ENCODE measurements at regions not wholly inside any gene's neighbourhood (a gene's known extent, or its start where the extent isn't known, plus 50 kb on each side); places are given as distances from the start of the nearest gene placed in this dataset.

DNA sequence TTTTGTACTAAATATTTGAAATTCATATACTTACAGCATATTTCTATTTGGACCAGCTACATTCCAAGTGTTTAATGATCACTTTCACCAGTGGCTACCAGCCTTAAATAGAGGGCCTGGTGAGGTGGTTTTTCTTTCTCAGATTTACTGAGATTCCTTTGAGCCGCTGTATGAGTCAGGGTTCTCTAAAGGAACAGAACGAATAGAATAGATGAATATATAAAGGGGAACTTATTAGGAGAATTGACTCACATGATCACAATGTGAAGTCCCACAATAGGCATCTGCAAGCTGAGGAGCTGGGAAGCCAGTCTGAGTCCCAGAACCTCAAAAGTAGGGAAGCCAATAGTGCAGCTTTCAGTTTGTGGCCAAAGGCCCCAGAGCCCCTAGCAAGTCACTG, 146.2 kb upstream of the TLL1 start:
- Mint-ChIP-seq H3K4me3 (no peak overlapping the region), H3K9me3 (no peaks in the 10 kb centered on the region), H3K36me3 (ENCODE audit: low read depth) (no peaks in the 10 kb centered on the region), H3K27me3 (ENCODE audit: low read depth) (no peaks in the 10 kb centered on the region), H3K4me1 (ENCODE audit: low read depth) (no peaks in the 10 kb centered on the region), H3K27ac (no peak overlapping the region)
- no peak for DNase-seq (ENCODE audit: low spot score)

DNA sequence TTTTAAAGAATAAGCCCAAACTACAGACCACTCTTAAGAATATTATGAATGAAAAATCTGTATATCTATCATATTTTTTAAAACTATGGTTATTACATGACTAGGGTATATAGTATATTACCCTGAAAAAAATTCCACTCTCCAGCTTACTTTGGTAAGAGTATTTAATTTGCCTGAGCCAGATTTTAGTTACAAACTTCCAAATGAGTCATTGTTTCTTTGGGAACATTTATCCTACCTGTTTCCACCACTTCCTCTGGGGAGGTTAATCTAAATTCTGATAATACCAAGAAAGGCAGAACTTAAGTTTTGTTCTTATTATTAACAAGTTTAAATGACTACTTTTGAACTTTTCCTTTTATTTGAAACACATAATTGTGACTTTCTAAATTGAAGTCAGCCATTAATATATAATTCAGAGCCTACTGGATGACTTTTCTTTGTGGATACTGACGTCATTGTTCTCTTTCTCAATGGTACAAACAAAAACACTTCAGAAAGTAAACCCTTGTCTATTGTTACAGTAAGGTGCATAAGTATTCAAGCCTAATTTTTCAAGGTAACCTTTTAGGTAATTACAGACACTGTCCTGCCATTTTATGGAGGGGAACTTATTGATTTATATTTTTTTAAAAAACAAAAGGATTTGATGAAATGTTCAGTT, 135.6 kb upstream of the TLL1 start:
- H3K4me1 Mint-ChIP-seq (ENCODE audit: low read depth) = no peaks in the 10 kb centered on the region
- H3K27ac Mint-ChIP-seq = no peak overlapping the region
- no peaks in the 10 kb centered on the region for H3K36me3 Mint-ChIP-seq (ENCODE audit: low read depth)
- H3K27me3 Mint-ChIP-seq (ENCODE audit: low read depth) = no peaks in the 10 kb centered on the region
- no peak for DNase-seq (ENCODE audit: low spot score)
- H3K9me3 Mint-ChIP-seq = no peaks in the 10 kb centered on the region
- no peak overlapping the region for H3K4me3 Mint-ChIP-seq

GRCh38 chr4:165738571-165738970, 134.5 kb upstream of the TLL1 start:
- DNase-seq (ENCODE audit: low spot score) = no peak
- Mint-ChIP-seq H3K4me3 (no peak overlapping the region), H3K27ac (no peak overlapping the region), H3K27me3 (ENCODE audit: low read depth) (no peaks in the 10 kb centered on the region), H3K4me1 (ENCODE audit: low read depth) (no peaks in the 10 kb centered on the region), H3K36me3 (ENCODE audit: low read depth) (no peaks in the 10 kb centered on the region), H3K9me3 (no peaks in the 10 kb centered on the region)

DNA sequence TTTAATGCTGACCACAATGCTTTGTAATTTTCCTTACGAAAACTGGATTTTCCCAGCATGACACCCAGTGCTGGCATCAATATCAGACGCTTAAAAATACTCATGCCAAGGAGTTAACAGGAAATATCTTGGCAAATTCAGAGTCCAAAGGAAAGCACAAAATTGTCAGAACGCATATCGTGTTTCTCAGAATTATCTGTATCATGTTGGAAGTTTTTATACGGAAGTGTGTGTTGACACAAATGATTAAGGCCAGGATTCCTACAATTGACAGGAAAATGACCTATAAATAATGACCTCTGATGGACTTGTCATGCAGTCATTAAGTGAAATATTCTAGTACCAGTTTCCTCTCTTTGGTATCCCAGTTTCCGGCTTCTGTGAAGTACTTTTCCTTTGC, 132.1 kb upstream of the TLL1 start:
- Mint-ChIP-seq H3K27me3 (ENCODE audit: low read depth) (no peaks in the 10 kb centered on the region), H3K36me3 (ENCODE audit: low read depth) (no peaks in the 10 kb centered on the region), H3K4me3 (no peak overlapping the region), H3K9me3 (no peaks in the 10 kb centered on the region), H3K27ac (no peak overlapping the region), H3K4me1 (ENCODE audit: low read depth) (no peaks in the 10 kb centered on the region)
- DNase-seq (ENCODE audit: low spot score) = no peak

- H3K27me3 Mint-ChIP-seq (ENCODE audit: low read depth) = no peaks in the 10 kb centered on the region
- no peak for DNase-seq (ENCODE audit: low spot score)
- H3K4me1 Mint-ChIP-seq (ENCODE audit: low read depth) = no peaks in the 10 kb centered on the region
- no peaks in the 10 kb centered on the region for H3K9me3 Mint-ChIP-seq
- no peaks in the 10 kb centered on the region for H3K36me3 Mint-ChIP-seq (ENCODE audit: low read depth)
- H3K27ac Mint-ChIP-seq = no peak overlapping the region
- H3K4me3 Mint-ChIP-seq = no peak overlapping the region
Observed at GRCh38 chr4:165743422-165743821, 129.6 kb upstream of the TLL1 start.

DNA sequence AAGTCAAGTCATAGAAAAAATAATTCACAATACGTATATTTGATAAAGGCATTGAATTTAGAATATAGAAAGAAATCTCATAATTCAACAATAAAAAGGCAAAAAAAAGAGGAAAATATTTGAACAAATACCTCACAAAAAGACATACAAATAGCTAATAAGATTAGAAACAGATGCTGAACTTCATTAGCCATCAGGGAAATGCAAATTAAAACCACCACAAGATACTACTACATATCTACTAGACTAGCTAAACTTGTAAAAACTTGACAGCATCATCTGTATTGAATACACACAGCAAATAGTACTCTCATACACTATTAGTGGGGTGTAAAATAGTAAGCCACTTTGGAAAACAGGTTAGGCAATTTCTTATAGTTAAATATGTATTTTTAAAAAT, 128.7 kb upstream of the TLL1 start:
- Mint-ChIP-seq H3K27me3 (ENCODE audit: low read depth) (no peaks in the 10 kb centered on the region), H3K27ac (no peak overlapping the region), H3K9me3 (no peaks in the 10 kb centered on the region), H3K4me3 (no peak overlapping the region), H3K36me3 (ENCODE audit: low read depth) (no peaks in the 10 kb centered on the region), H3K4me1 (ENCODE audit: low read depth) (no peaks in the 10 kb centered on the region)
- no peak for DNase-seq (ENCODE audit: low spot score)

- Mint-ChIP-seq H3K9me3 (no peaks in the 10 kb centered on the region), H3K27ac (no peak overlapping the region), H3K27me3 (ENCODE audit: low read depth) (no peaks in the 10 kb centered on the region), H3K4me1 (ENCODE audit: low read depth) (no peaks in the 10 kb centered on the region), H3K36me3 (ENCODE audit: low read depth) (no peaks in the 10 kb centered on the region), H3K4me3 (no peak overlapping the region)
- no peak for DNase-seq (ENCODE audit: low spot score)
Observed at GRCh38 chr4:165748321-165748720, 124.7 kb upstream of the TLL1 start.

DNA sequence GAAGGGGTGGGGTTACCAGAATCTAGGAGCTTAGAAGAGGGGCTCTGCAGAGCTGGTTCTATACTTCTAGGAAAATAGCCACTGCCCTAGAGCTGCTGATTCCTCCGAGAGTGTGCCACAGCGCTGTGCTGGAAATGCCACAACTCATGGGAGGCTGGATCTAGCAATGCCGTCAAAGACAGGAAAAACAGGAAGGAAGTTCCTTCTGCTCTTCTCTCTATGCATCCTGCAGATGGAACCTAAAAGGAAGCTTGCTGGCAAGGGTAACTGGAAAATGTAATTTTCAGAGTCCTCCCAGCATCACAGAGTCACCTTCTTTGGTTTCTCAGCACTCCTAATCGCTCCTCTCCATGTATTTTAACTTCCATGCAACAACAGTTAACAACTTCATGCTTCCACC, 121.2 kb upstream of the TLL1 start:
- Mint-ChIP-seq H3K27ac (no peak overlapping the region), H3K9me3 (no peaks in the 10 kb centered on the region), H3K36me3 (ENCODE audit: low read depth) (no peaks in the 10 kb centered on the region), H3K4me3 (no peak overlapping the region), H3K27me3 (ENCODE audit: low read depth) (no peaks in the 10 kb centered on the region), H3K4me1 (ENCODE audit: low read depth) (no peaks in the 10 kb centered on the region)
- DNase-seq (ENCODE audit: low spot score) = no peak

GRCh38 chr4:165754664-165755063, 118.4 kb upstream of the TLL1 start:
- Mint-ChIP-seq H3K4me3 (no peak overlapping the region), H3K27me3 (ENCODE audit: low read depth) (no peaks in the 10 kb centered on the region), H3K27ac (no peak overlapping the region), H3K36me3 (ENCODE audit: low read depth) (no peaks in the 10 kb centered on the region), H3K4me1 (ENCODE audit: low read depth) (no peaks in the 10 kb centered on the region), H3K9me3 (no peaks in the 10 kb centered on the region)
- no peak for DNase-seq (ENCODE audit: low spot score)

DNA sequence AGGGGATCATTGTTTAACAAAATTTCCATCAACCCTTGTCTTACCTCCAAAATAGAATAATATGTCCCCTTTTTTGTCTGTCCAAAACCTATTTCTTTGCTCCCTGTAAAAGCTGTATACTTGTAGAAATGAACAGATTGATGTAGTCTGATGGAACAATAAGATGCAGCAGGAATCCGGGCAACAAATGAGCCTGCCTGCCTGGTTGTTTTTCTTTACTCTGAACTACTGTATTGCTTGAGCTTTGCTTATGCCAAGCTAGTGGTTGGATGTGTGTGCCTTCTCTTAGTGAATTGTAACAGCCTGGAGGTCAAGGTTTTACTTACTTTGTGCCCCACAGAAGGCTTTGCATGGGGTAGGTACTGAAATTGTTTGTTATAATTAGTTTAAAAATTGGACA, 116.2 kb upstream of the TLL1 start:
- no peaks in the 10 kb centered on the region for H3K4me1 Mint-ChIP-seq (ENCODE audit: low read depth)
- H3K9me3 Mint-ChIP-seq = no peaks in the 10 kb centered on the region
- H3K27me3 Mint-ChIP-seq (ENCODE audit: low read depth) = no peaks in the 10 kb centered on the region
- H3K4me3 Mint-ChIP-seq = no peak overlapping the region
- H3K27ac Mint-ChIP-seq = no peak overlapping the region
- H3K36me3 Mint-ChIP-seq (ENCODE audit: low read depth) = no peaks in the 10 kb centered on the region
- DNase-seq (ENCODE audit: low spot score) = no peak

DNA sequence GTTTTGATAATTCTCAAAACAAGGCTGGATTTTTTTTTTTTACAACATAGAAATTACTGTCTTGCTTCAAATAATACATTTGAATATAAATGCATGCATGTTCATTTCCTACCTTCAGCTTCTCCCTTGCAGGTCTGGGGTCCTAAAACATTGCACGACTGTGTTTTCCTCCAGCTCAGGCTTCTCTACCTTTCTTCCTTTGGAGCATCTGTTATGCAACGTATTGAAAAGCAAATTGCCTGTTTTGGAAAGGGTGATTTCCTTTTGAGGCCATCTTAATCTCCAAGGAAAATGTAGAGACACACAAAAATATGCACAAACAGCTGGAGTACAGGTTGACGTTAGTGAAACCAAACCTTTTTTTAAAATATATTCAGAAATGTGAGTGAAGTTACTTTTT, 115.6 kb upstream of the TLL1 start:
- Mint-ChIP-seq H3K4me3 (no peak overlapping the region), H3K4me1 (ENCODE audit: low read depth) (no peaks in the 10 kb centered on the region), H3K9me3 (no peaks in the 10 kb centered on the region), H3K27ac (no peak overlapping the region), H3K36me3 (ENCODE audit: low read depth) (no peaks in the 10 kb centered on the region), H3K27me3 (ENCODE audit: low read depth) (no peaks in the 10 kb centered on the region)
- no peak for DNase-seq (ENCODE audit: low spot score)

DNA sequence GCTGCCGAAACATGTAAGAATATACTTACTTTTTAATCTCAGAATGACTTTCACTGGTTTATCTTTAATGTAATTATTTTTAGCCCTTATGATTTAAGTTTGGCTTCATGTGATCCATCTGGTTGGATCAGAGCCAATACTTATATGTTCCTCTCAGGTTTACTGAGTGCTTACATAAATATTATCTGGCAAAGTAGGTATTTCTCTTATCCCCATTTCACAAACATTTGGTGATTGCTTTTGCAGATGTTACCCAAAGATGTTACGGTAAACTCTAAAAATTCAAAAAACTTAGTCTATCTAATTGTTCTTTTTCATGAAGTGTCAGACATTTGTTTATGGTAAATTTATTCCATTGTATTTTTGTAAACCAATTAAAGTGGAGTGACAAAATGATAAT, 115.0 kb upstream of the TLL1 start:
- DNase-seq (ENCODE audit: low spot score) = no peak
- Mint-ChIP-seq H3K27ac (no peak overlapping the region), H3K27me3 (ENCODE audit: low read depth) (no peaks in the 10 kb centered on the region), H3K36me3 (ENCODE audit: low read depth) (no peaks in the 10 kb centered on the region), H3K4me1 (ENCODE audit: low read depth) (no peaks in the 10 kb centered on the region), H3K4me3 (no peak overlapping the region), H3K9me3 (no peaks in the 10 kb centered on the region)

DNA sequence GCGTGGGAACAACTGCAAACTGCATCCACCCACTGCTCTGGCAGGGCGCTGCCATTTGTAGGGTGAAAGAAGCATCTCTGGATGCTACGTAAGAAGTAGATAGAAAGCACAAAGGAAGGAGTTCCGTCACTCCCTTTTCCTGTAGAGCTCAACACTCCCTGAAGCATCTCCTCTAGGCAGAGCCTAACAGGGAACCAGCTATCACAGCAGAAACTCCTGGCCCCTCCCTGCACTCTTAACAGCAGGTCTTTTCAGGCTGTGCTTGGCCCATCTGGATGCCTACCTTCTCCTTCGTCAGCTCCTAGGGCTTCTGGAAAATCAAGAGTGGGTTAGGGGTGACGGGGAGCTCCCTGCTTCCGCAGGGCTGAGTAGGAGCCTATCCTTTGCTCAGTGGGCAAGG, 112.9 kb upstream of the TLL1 start:
- Mint-ChIP-seq H3K4me3 (no peak overlapping the region), H3K4me1 (ENCODE audit: low read depth) (no peaks in the 10 kb centered on the region), H3K36me3 (ENCODE audit: low read depth) (no peaks in the 10 kb centered on the region), H3K9me3 (no peaks in the 10 kb centered on the region), H3K27ac (no peak overlapping the region), H3K27me3 (ENCODE audit: low read depth) (no peaks in the 10 kb centered on the region)
- no peak for DNase-seq (ENCODE audit: low spot score)

- Mint-ChIP-seq H3K4me1 (ENCODE audit: low read depth) (no peaks in the 10 kb centered on the region), H3K9me3 (no peaks in the 10 kb centered on the region), H3K27me3 (ENCODE audit: low read depth) (no peaks in the 10 kb centered on the region), H3K27ac (no peak overlapping the region), H3K36me3 (ENCODE audit: low read depth) (no peaks in the 10 kb centered on the region), H3K4me3 (no peak overlapping the region)
- DNase-seq (ENCODE audit: low spot score) = no peak
Observed at GRCh38 chr4:165761963-165762362, 111.1 kb upstream of the TLL1 start.

DNA sequence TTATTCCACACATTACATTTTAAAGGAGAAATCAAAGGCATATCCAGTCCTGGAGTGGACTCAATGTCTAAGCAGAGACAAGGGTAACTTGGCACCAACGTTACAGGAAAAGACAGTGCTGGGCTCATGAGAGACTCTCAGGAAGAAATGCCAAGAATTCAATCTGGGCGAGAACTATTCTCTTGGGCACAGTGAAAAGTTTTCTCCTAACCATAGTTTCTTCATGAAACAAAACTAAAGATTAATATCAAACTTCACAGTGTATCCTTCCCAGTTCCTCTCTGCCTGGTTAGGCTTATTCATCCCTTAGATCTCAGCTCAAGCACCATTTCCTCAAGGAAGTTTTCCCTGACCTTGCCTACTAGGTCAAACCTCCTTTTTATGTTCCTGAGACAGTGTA, 109.4 kb upstream of the TLL1 start:
- H3K27ac Mint-ChIP-seq = no peak overlapping the region
- no peak overlapping the region for H3K4me3 Mint-ChIP-seq
- H3K36me3 Mint-ChIP-seq (ENCODE audit: low read depth) = no peaks in the 10 kb centered on the region
- H3K27me3 Mint-ChIP-seq (ENCODE audit: low read depth) = no peaks in the 10 kb centered on the region
- H3K4me1 Mint-ChIP-seq (ENCODE audit: low read depth) = no peaks in the 10 kb centered on the region
- no peak for DNase-seq (ENCODE audit: low spot score)
- no peaks in the 10 kb centered on the region for H3K9me3 Mint-ChIP-seq
